ENCODE measurements at regions not wholly inside any gene's neighbourhood (a gene's known extent, or its start where the extent isn't known, plus 50 kb on each side); places are given as distances from the start of the nearest gene placed in this dataset.

GRCh38 chr12:91533366-91533765 lies 350.7 kb upstream of the DCN start:
- Histone ChIP-seq H3K27me3 (no peaks in the 10 kb centered on the region), H3K4me3 (no peak overlapping the region), H3K9me3 (peaks cover 8 to 12% of the 10 kb centered on the region in 2 donors), H3K27ac (no peak overlapping the region), H3K4me1 (no peaks in the 10 kb centered on the region), H3K36me3 (no peaks in the 10 kb centered on the region)
- no peak for DNase-seq
- TF ChIP-seq POLR2A (IDR thresholded peaks at IDR 0.05) (no peak), EP300 (IDR thresholded peaks at IDR 0.05; ENCODE audit: low read depth) (no peak), CTCF (IDR thresholded peaks at IDR 0.05) (no peak), POLR2AphosphoS5 (IDR thresholded peaks at IDR 0.05) (no peak)
- WGBS, 2 donors (ENCODE audit: low coverage in 1 of 2) = 63 to 69% methylated on average over 1 of the region's 1 CpG
- intact Hi-C loops (cut with DNase I; ENCODE audit: low total_unique reads) = no loop called here
- in situ Hi-C loops (cut with MboI; ENCODE audit: low pct_ligation_motif_present in 1 of 4, low pct_unique_long_range_greater_than_20kb in 1 of 4, low sequenced_read_pairs in 3 of 4) = no loop called here

- H3K36me3 ChIP-seq = no peaks in the 10 kb centered on the region
- WGBS, 2 donors (ENCODE audit: low coverage in 1 of 2) = 86 to 93% methylated on average over 1 of the region's 1 CpG
- intact Hi-C loops (cut with DNase I; ENCODE audit: low total_unique reads) (no loop called here), in situ Hi-C loops (cut with MboI; ENCODE audit: low pct_ligation_motif_present in 1 of 4, low pct_unique_long_range_greater_than_20kb in 1 of 4, low sequenced_read_pairs in 3 of 4) (no loop called here)
- peaks cover 8 to 12% of the 10 kb centered on the region in 2 donors for H3K9me3 ChIP-seq
- H3K27me3 ChIP-seq = no peaks in the 10 kb centered on the region
- no peak overlapping the region for H3K4me3 ChIP-seq
- TF ChIP-seq POLR2A (IDR thresholded peaks at IDR 0.05) = no peak
- no peak for TF ChIP-seq EP300 (IDR thresholded peaks at IDR 0.05; ENCODE audit: low read depth)
- no peak for TF ChIP-seq CTCF (IDR thresholded peaks at IDR 0.05)
- TF ChIP-seq POLR2AphosphoS5 (IDR thresholded peaks at IDR 0.05) = no peak
- H3K27ac ChIP-seq = no peak overlapping the region
- no peaks in the 10 kb centered on the region for H3K4me1 ChIP-seq
- DNase-seq = no peak
These were observed 347.2 kb upstream of the DCN start for GRCh38 chr12:91529829-91530228.

- in situ Hi-C loops (cut with MboI; ENCODE audit: low pct_ligation_motif_present in 1 of 4, low pct_unique_long_range_greater_than_20kb in 1 of 4, low sequenced_read_pairs in 3 of 4) = no loop called here
- Histone ChIP-seq H3K4me3 (no peak overlapping the region), H3K9me3 (no peaks in the 10 kb centered on the region), H3K27me3 (no peaks in the 10 kb centered on the region), H3K4me1 (no peaks in the 10 kb centered on the region), H3K27ac (no peak overlapping the region), H3K36me3 (no peaks in the 10 kb centered on the region)
- DNase-seq = no peak
- intact Hi-C loops (cut with DNase I; ENCODE audit: low total_unique reads) = no loop called here
- WGBS, 2 donors (ENCODE audit: low coverage in 1 of 2) = 76 to 84% methylated on average over 4 of the region's 4 CpGs
- TF ChIP-seq EP300 (IDR thresholded peaks at IDR 0.05; ENCODE audit: low read depth) (no peak), POLR2A (IDR thresholded peaks at IDR 0.05) (no peak)
These were observed 341.2 kb upstream of the DCN start for GRCh38 chr12:91523831-91524230.

GRCh38 chr12:91516695-91517047 lies 334.1 kb upstream of the DCN start:
- Histone ChIP-seq H3K36me3 (no peaks in the 10 kb centered on the region), H3K4me1 (peaks cover 0 to 10% (median 7%) of the 10 kb centered on the region in 4 donors), H3K9me3 (no peaks in the 10 kb centered on the region), H3K27ac (peak overlapping the region; percentile 18 to 63 (median 43)), H3K27me3 (no peaks in the 10 kb centered on the region), H3K4me3 (no peak overlapping the region)
- TF ChIP-seq CTCF (IDR thresholded peaks at IDR 0.05) (no peak), EP300 (IDR thresholded peaks at IDR 0.05; ENCODE audit: low read depth) (no peak), POLR2AphosphoS5 (IDR thresholded peaks at IDR 0.05) (no peak), POLR2A (IDR thresholded peaks at IDR 0.05) (no peak)
- in situ Hi-C loops (cut with MboI; ENCODE audit: low pct_ligation_motif_present in 1 of 4, low pct_unique_long_range_greater_than_20kb in 1 of 4, low sequenced_read_pairs in 3 of 4) (no loop called here), intact Hi-C loops (cut with DNase I; ENCODE audit: low total_unique reads) (no loop called here)
- no peak for DNase-seq

GRCh38 chr12:91515944-91516694 lies 333.5 kb upstream of the DCN start:
- H3K27ac ChIP-seq = peak overlapping the region; percentile 18 to 63 (median 43)
- intact Hi-C loops (cut with DNase I; ENCODE audit: low total_unique reads) = no loop called here

More at GRCh38 chr12:91515944-91516694, 333.5 kb upstream of the DCN start:
- no peak overlapping the region for H3K4me3 ChIP-seq
- no peaks in the 10 kb centered on the region for H3K27me3 ChIP-seq
- in situ Hi-C loops (cut with MboI; ENCODE audit: low pct_ligation_motif_present in 1 of 4, low pct_unique_long_range_greater_than_20kb in 1 of 4, low sequenced_read_pairs in 3 of 4) = no loop called here
- H3K36me3 ChIP-seq = no peaks in the 10 kb centered on the region
- no peak for DNase-seq
- 34 to 44% methylated on average over 5 of the region's 5 CpGs for WGBS, 2 donors (ENCODE audit: low coverage in 1 of 2)
- no peak for TF ChIP-seq POLR2A (IDR thresholded peaks at IDR 0.05)
- no peak for TF ChIP-seq CTCF (IDR thresholded peaks at IDR 0.05)
- no peak for TF ChIP-seq EP300 (IDR thresholded peaks at IDR 0.05; ENCODE audit: low read depth)
- TF ChIP-seq POLR2AphosphoS5 (IDR thresholded peaks at IDR 0.05) = no peak
- H3K4me1 ChIP-seq = peaks cover 0 to 10% (median 7%) of the 10 kb centered on the region in 4 donors
- no peaks in the 10 kb centered on the region for H3K9me3 ChIP-seq
